Inflammatory macrophage (primary cell): ENCODE measurements at regions not wholly inside any gene's neighbourhood (a gene's known extent, or its start where the extent isn't known, plus 50 kb on each side); places are given as distances from the start of the nearest gene placed in this dataset.
"Not testable (repeated sequence)": the region's sequence is repeated elsewhere in the genome, so short reads cannot be mapped to it uniquely, and the experiment has no call there.

ENCODE experiments used
- DNase-seq, 2 donors: peaks; one replicate each; pipeline ENCODE4 v3.0.0-alpha.2; 2020 to 2022

GRCh38 chr2:117551858-117552257, 262.6 kb upstream of the DDX18 start:
- no peak for DNase-seq

- DNase-seq: no peak
Observed at GRCh38 chr2:117553448-117553847, 261.0 kb upstream of the DDX18 start.

GRCh38 chr2:117555965-117556364, 258.5 kb upstream of the DDX18 start:
- no peak for DNase-seq

DNA sequence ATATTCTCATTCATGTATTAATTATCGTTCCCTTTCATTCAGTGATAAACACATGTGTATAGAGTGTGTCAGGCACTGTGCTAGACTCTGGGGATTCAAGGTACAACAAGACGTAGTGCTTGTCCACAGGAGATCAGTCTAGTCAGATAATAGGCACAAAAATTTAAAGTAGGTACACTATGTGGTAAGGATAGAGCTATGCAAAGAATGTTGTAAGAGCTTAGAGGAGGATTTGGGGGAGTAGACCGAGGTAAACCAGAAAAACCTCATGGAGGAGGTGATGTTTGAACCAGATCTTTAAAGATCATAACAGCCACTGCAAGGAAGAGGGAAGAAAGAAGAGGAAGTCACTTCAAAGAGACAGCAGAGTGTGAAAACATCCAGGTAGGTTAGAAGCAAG, 256.9 kb upstream of the DDX18 start:
- no peak for DNase-seq

DNA sequence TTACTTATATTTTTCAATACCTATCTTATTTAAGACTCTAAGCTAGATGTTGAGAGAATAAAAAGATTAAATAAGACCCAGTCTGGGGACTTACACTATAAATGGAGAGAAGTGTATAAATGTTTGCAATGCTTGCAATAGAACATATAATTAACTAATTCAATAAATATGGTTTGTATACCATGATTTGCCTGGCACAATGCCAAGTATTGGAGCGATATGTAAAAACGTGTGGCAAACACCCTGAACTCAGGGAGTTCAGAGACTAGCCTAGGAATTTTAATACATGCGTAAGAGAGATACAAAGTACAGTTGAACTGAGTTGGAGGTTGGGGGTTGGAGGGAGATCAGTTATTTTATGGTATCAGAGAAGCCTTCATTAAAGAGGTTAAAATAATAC, 251.8 kb upstream of the DDX18 start:
- no peak for DNase-seq

DNA sequence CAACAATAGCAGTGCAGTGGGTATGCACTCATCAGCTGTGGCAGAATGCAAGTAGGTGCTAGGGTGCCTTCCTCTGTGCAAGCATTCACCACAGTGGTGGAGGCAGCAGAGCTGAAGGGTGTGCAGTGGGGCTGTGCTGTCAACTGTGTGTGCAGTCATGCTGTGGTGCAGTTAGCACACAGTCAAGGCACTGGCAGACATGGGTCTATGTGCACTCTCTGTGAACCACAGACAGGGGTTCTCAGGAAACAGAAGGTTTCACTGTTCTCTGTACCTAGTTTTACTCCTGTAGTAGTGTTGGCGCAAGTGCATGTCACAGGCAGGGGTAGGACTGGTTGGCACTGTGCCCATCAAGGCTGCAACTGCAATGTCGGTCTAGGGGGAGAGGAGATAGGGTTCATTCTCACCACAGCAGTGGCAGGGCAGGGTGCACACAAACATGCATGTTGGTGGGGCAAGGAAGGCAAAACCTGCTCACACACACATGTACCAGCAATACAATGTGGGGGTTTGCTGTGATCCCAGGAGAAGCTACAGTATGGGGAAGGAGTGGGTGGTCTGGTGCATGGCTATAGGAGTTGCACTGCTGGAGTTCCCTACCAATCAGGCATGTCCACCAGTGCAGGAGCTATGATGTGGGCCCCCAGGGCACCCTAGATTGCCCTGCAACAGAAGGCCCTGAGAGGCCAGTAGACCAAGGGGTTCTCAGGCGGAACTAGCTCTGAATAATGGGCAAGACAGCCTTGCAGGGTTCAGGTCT, 242.7 kb upstream of the DDX18 start:
- no peak for DNase-seq

GRCh38 chr2:117587310-117587709, 227.2 kb upstream of the DDX18 start:
- no peak for DNase-seq

- no peak for DNase-seq
Observed at GRCh38 chr2:117603060-117603459, 211.4 kb upstream of the DDX18 start.

DNA sequence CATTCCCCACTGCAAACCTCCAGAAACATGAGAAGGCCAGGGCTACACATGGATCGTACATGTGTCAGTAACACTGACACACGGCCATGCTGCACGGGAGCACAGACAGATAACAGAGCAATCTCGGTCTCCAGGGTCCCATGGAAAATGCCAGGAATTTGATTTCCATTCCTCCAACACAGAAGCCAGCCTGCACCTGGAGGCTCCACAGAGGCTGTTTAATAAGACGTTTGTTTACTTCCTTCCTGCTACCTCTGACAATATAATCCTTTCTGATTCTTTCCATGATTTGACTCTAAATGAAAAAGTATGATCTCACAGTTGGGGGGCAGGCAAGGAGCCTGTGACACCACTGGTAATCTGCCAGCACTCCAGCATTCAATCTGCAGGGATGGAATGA, 210.9 kb upstream of the DDX18 start:
- no peak for DNase-seq

DNA sequence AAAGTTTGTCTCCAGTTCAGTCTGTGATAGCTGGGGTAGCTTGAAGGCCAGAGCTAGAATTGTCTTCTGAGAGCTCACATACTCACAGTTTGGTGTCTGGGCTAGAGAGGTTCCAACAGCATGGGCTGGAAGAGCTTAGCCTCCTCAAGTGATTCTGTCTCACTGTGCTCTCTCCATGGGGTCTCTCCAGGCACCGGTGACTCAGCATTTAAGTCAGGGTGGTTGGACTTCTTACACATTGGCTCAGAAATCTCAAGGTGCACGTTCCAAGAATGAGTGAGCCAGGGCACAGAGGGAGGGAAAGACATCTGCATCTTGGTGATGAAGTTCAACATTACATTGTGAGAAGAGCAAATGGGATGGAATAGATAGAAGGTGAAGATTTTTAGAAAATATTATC, 207.3 kb upstream of the DDX18 start:
- no peak for DNase-seq

DNA sequence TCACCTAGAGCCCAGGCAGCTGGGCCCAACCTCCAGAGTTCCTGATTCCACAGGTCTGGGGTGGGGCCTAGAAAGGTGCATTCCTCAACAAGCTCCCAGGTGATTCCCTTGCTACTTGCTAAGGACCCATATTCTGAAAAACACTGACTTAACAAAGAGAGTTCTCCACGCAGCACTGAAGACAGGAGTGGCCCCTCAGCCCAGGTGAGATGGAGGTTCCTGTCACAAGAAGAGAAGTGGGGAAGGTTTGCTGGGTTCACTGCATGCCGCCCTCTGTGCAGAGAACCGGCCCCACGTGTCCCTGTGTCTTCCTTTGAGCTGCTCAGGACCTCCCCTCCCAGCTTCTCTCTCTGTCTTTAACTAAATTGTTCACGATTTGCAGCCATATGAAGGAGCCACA, 201.4 kb upstream of the DDX18 start:
- DNase-seq: no peak

DNA sequence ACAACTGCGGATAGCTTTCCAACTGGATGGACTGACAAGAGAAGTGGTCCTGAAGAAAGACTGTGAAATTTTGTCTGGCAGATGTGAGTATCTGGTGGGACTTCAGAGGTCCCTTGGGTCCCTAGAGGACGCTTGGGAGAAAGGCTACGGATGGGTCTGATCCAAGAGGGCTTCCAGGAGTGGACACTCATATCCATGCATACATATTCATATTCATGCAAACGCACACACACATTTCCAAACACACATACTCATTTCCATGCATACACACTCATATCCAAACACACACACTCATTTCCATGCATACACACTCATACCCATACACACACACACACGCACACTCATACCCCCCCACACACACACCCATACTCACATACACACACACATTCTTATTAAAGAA, 200.2 kb upstream of the DDX18 start:
- DNase-seq: no peak

- no peak for DNase-seq
Observed at GRCh38 chr2:117614823-117615534, 199.5 kb upstream of the DDX18 start.

DNA sequence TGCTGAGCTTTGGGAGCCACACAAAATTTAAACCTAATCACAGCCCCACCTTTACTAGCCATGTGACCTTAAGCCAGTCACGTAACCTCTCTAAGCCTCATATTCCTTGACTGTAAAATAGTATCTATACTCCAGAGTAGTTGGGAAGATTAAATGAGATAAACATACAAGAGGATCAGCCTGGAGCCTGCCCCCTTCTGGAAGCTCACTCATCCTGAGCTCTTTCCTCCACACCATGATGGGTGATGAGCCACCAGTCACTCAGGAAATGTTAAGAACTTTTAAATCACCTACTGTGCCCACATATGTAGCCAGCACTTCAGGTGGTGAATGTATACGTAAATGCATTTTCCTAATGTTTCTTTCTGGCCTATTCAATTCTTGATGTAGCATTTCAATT, 195.9 kb upstream of the DDX18 start:
- DNase-seq: no peak

DNA sequence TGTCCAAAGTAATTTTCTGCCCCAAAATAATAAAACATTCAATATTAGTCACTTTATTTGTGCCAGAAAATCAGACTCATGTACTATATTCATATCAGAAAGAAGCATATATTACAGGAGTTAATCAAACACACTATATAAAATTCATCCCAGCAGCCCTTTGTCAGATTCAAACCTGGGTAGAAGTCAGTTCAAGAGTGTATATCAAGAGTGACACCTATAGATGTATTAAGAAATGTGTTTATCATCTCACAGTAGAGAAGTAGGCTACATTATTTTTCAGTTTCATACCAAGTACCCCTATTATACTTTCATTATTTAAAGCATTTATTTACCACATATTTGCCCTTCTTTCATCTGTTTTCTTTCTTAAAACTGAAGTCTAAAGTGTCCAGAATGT, 193.2 kb upstream of the DDX18 start:
- DNase-seq: no peak

DNA sequence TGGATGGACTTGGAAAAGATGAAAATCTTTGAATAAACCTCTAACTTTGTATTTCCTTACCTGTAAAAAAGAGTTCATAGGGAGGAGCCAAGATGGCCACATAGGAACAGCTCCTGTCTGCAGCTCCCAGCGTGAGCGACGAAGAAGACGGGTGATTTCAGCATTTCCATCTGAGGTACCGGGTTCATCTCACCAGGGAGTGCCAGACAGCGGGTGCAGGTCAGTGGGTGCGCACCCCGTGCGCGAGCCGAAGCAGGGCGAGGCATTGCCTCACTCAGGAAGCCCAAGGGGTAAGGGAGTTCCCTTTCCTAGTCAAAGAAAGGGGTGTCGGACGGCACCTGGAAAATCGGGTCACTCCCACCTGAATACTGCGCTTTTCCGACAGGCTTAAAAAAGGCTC, 191.3 kb upstream of the DDX18 start:
- not testable (repeated sequence) for DNase-seq

DNA sequence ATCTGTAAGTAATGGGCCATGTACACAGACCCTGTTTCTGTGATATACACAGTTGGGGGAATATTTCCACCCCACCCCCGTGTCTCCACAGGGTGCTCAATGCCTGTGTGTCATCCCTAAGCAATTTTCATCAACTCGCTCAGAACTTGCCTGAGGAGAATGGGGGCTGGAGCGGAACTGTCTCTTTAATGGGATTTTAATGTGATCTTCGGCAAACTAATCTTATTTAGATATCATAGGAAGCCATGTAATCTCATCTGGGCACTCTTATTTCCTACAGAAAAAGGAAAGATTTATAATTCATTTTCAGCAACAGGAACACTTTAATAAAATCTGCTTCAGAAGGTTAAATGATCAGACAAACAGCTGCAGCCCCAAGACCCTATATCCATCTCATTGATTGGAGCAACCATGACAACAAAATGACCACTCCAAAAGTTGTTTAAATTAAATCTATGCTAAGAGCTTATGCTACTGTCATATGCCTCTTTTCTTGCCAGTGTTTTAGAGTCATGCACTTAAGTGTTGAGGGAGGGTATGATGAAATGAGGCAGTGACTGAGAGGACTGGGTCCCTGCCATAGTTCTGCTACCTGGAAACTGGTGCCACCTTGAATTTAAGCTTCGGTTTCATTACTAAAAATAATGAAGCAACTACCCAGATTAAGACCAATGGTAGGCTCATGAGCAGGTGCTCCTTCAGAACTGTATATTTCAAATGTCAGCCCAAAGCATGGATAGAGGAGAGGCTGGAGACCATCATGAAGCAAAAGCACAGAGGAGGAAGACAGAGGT, 183.1 kb upstream of the DDX18 start:
- DNase-seq: no peak

DNA sequence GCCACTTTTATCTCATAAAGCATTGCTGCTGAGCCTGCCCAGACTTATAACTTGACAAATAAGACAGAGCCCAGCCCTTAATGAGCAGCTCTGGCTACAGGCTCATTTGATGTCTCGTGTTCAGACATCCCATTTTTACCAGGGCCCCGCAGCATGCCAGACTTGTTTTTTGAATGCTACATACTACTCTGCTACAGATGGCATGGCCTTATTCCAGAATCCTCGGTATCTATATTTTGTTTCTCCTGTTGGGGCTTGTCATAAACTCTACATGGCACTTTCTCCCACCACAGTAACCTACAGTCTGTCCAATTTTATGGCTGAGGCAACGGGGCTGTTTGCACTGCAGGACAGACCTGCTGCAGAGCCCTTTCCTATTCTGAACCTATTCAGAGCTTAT, 179.0 kb upstream of the DDX18 start:
- no peak for DNase-seq

DNA sequence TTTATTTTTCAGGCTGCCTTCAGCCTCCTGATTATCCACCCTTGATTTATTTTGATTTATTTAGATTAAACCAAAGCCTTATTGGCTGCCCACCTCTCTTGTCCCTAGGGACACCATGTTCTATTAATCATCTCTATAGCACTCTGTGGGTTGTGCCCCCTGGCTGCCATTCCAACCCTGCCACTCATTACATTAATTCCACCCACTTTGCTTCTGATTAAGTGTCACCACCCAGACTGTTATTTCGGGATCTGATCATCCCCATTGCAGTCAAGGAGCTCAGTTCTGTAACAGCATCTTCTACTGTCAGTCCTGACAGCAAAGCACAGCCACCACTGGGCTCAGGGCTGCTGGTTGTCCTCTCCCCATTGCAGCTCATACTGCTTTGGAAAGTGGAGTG, 175.1 kb upstream of the DDX18 start:
- DNase-seq: no peak

- no peak for DNase-seq
Observed at GRCh38 chr2:117644403-117644802, 170.1 kb upstream of the DDX18 start.

- no peak for DNase-seq
Observed at GRCh38 chr2:117645458-117645857, 169.0 kb upstream of the DDX18 start.

- DNase-seq: no peak
Observed at GRCh38 chr2:117646099-117646498, 168.4 kb upstream of the DDX18 start.

- no peak for DNase-seq
Observed at GRCh38 chr2:117646872-117647271, 167.6 kb upstream of the DDX18 start.

GRCh38 chr2:117656546-117656945, 157.9 kb upstream of the DDX18 start:
- DNase-seq: no peak
